ENCODE measurements at regions not wholly inside any gene's neighbourhood (a gene's known extent, or its start where the extent isn't known, plus 50 kb on each side); places are given as distances from the start of the nearest gene placed in this dataset.

- TF ChIP-seq CTCF (conservative IDR thresholded peaks at IDR 0.05): no peak
- no peak for TF ChIP-seq ZFX (IDR thresholded peaks at IDR 0.05)
These were observed 818.1 kb upstream of the TMEM132C start for GRCh38 chr12:127448906-127449305.
